Vagina (tissue), 2 donors: ENCODE measurements at regions not wholly inside any gene's neighbourhood (a gene's known extent, or its start where the extent isn't known, plus 50 kb on each side); places are given as distances from the start of the nearest gene placed in this dataset.
"Not testable (repeated sequence)": the region's sequence is repeated elsewhere in the genome, so short reads cannot be mapped to it uniquely, and the experiment has no call there.

Experiments
- DNase-seq, 2 donors: peaks; one replicate each; pipeline ENCODE4 v3.0.0-alpha.2; 2017; ENCODE audit errors: extremely low spot score in 2 of 2
- H3K27ac ChIP-seq: fragments of 200-600 bp; sonication (generic); one replicate; pipeline ENCODE4 v1.5.1; 2019
- H3K27me3 ChIP-seq: fragments of 200-600 bp; sonication (generic); one replicate; pipeline ENCODE4 v1.5.1; 2019
- H3K36me3 ChIP-seq, 2 donors: fragments of 200-600 bp; sonication (generic); one replicate each; pipeline ENCODE4 v1.5.1; 2017 to 2019
- H3K4me1 ChIP-seq: fragments of 200-600 bp; sonication (generic); one replicate; pipeline ENCODE4 v1.5.1; 2019
- H3K4me3 ChIP-seq, 2 donors: fragments of 200-600 bp; sonication (generic); 1 replicate in 1 of 2; 2 replicates in 1 of 2; pipeline ENCODE4 v1.5.1; 2016 to 2019
- H3K9me3 ChIP-seq: fragments of 200-600 bp; sonication (generic); one replicate; pipeline ENCODE4 v1.5.1; 2019
- CTCF ChIP-seq, 3 experiments: fragments of 450-650 bp in 2 of 3; fragments of 200-600 bp in 1 of 3; sonication (generic) in 1 of 3; IDR thresholded peaks; one replicate each; pipeline ENCODE4 v1.5.1; 2017 to 2019; ENCODE audit warnings: antibody characterized with exemption in 3 of 3, mild to moderate bottlenecking in 2 of 3, moderate library complexity in 2 of 3
- POLR2A ChIP-seq, 2 donors: fragments of 450-650 bp; IDR thresholded peaks; one replicate each; pipeline ENCODE4 v1.6.1; 2017; ENCODE audit warnings: antibody characterized with exemption in 2 of 2, mild to moderate bottlenecking in 2 of 2, moderate library complexity in 2 of 2
- POLR2AphosphoS5 ChIP-seq, 2 donors: sonication (generic); formaldehyde crosslinking; IDR thresholded peaks; one replicate each; pipeline ENCODE4 v1.9.0; 2017; ENCODE audit warnings: antibody characterized with exemption in 2 of 2, mild to moderate bottlenecking in 2 of 2, low read depth in 1 of 2; ENCODE audit not compliant: insufficient read depth in 1 of 2
- intact Hi-C: fragments of 100-400 bp; cut with DNase I; formaldehyde crosslinking; loops from one replicate; pipeline ENCODE4 v1.15.1; 2023

- DNase-seq = no peak
- H3K27me3 ChIP-seq = no peaks in the 10 kb centered on the region
- H3K9me3 ChIP-seq = no peaks in the 10 kb centered on the region
- H3K27ac ChIP-seq = no peak overlapping the region
- H3K36me3 ChIP-seq = no peaks in the 10 kb centered on the region
- TF ChIP-seq CTCF (IDR thresholded peaks at IDR 0.05) (no peak), POLR2A (IDR thresholded peaks at IDR 0.05) (no peak), POLR2AphosphoS5 (IDR thresholded peaks at IDR 0.05; ENCODE audit: insufficient read depth in 1 of 2, low read depth in 1 of 2) (no peak)
- intact Hi-C loops = no loop called here
- H3K4me1 ChIP-seq = no peaks in the 10 kb centered on the region
- H3K4me3 ChIP-seq = no peak overlapping the region
These were observed 463.8 kb upstream of the GCFC2 start for GRCh38 chr2:76174505-76174904.

- H3K4me3 ChIP-seq, H3K27ac ChIP-seq, H3K4me1 ChIP-seq, H3K9me3 ChIP-seq, H3K27me3 ChIP-seq, H3K36me3 ChIP-seq, intact Hi-C loops, DNase-seq: not testable (repeated sequence)
These were observed 462.5 kb upstream of the GCFC2 start for GRCh38 chr2:76173206-76173605.

GRCh38 chr2:76172154-76172595 is 461.5 kb upstream of the GCFC2 start:
- intact Hi-C loops = not testable (repeated sequence)

GRCh38 chr2:76170856-76171255 is 460.1 kb upstream of the GCFC2 start:
- no peak for TF ChIP-seq POLR2A (IDR thresholded peaks at IDR 0.05)
- no peak for TF ChIP-seq POLR2AphosphoS5 (IDR thresholded peaks at IDR 0.05; ENCODE audit: insufficient read depth in 1 of 2, low read depth in 1 of 2)
- no peak for TF ChIP-seq CTCF (IDR thresholded peaks at IDR 0.05)
- intact Hi-C loops = no loop called here

More at GRCh38 chr2:76172154-76172595, 461.5 kb upstream of the GCFC2 start:
- H3K9me3 ChIP-seq, H3K27me3 ChIP-seq, H3K27ac ChIP-seq, H3K36me3 ChIP-seq, H3K4me1 ChIP-seq, DNase-seq, H3K4me3 ChIP-seq: not testable (repeated sequence)

GRCh38 chr2:76170009-76170384 is 459.3 kb upstream of the GCFC2 start:
- no peak for DNase-seq
- TF ChIP-seq CTCF (IDR thresholded peaks at IDR 0.05) (no peak), POLR2AphosphoS5 (IDR thresholded peaks at IDR 0.05; ENCODE audit: insufficient read depth in 1 of 2, low read depth in 1 of 2) (no peak), POLR2A (IDR thresholded peaks at IDR 0.05) (no peak)
- Histone ChIP-seq H3K27me3 (no peaks in the 10 kb centered on the region), H3K36me3 (no peaks in the 10 kb centered on the region), H3K27ac (no peak overlapping the region), H3K4me3 (no peak overlapping the region), H3K9me3 (no peaks in the 10 kb centered on the region), H3K4me1 (no peaks in the 10 kb centered on the region)
- intact Hi-C loops = no loop called here

More at GRCh38 chr2:76170856-76171255, 460.1 kb upstream of the GCFC2 start:
- Histone ChIP-seq H3K4me1 (no peaks in the 10 kb centered on the region), H3K36me3 (no peaks in the 10 kb centered on the region), H3K4me3 (no peak overlapping the region), H3K9me3 (no peaks in the 10 kb centered on the region), H3K27me3 (no peaks in the 10 kb centered on the region), H3K27ac (no peak overlapping the region)
- no peak for DNase-seq

- no peak overlapping the region for H3K4me3 ChIP-seq
These were observed 458.7 kb upstream of the GCFC2 start for GRCh38 chr2:76169276-76170008.

More at GRCh38 chr2:76169276-76170008, 458.7 kb upstream of the GCFC2 start:
- Histone ChIP-seq H3K27ac (no peak overlapping the region), H3K36me3 (no peaks in the 10 kb centered on the region), H3K4me1 (no peaks in the 10 kb centered on the region), H3K27me3 (no peaks in the 10 kb centered on the region), H3K9me3 (no peaks in the 10 kb centered on the region)
- intact Hi-C loops = no loop called here
- no peak for TF ChIP-seq CTCF (IDR thresholded peaks at IDR 0.05)
- no peak for TF ChIP-seq POLR2A (IDR thresholded peaks at IDR 0.05)
- no peak for TF ChIP-seq POLR2AphosphoS5 (IDR thresholded peaks at IDR 0.05; ENCODE audit: insufficient read depth in 1 of 2, low read depth in 1 of 2)
- no peak for DNase-seq
